ENCODE measurements at regions not wholly inside any gene's neighbourhood (a gene's known extent, or its start where the extent isn't known, plus 50 kb on each side); places are given as distances from the start of the nearest gene placed in this dataset.

GRCh38 chr2:78549766-78550165 lies 475.7 kb upstream of the REG3G start:
- no peak for TF ChIP-seq CTCF (IDR thresholded peaks at IDR 0.05; ENCODE audit: unreplicated experiment)
- no peaks in the 10 kb centered on the region for H3K27me3 Mint-ChIP-seq
- DNase-seq (ENCODE audit: low spot score, unreplicated experiment): no peak
- H3K27ac Mint-ChIP-seq: no peak overlapping the region
- no peak overlapping the region for H3K4me3 Mint-ChIP-seq (ENCODE audit: low read depth)
- H3K9me3 Mint-ChIP-seq (ENCODE audit: low read depth): no peaks in the 10 kb centered on the region
- H3K36me3 Mint-ChIP-seq (ENCODE audit: insufficient read depth): no peaks in the 10 kb centered on the region
- H3K4me1 Mint-ChIP-seq (ENCODE audit: low read depth): no peaks in the 10 kb centered on the region

GRCh38 chr2:78553866-78554647 lies 471.4 kb upstream of the REG3G start:
- Mint-ChIP-seq H3K27me3 (no peaks in the 10 kb centered on the region), H3K4me1 (ENCODE audit: low read depth) (no peaks in the 10 kb centered on the region), H3K9me3 (ENCODE audit: low read depth) (peaks cover 12% of the 10 kb centered on the region), H3K27ac (no peak overlapping the region), H3K36me3 (ENCODE audit: insufficient read depth) (no peaks in the 10 kb centered on the region), H3K4me3 (ENCODE audit: low read depth) (no peak overlapping the region)
- DNase-seq (ENCODE audit: low spot score, unreplicated experiment): no peak
- TF ChIP-seq CTCF (IDR thresholded peaks at IDR 0.05; ENCODE audit: unreplicated experiment): no peak

DNA sequence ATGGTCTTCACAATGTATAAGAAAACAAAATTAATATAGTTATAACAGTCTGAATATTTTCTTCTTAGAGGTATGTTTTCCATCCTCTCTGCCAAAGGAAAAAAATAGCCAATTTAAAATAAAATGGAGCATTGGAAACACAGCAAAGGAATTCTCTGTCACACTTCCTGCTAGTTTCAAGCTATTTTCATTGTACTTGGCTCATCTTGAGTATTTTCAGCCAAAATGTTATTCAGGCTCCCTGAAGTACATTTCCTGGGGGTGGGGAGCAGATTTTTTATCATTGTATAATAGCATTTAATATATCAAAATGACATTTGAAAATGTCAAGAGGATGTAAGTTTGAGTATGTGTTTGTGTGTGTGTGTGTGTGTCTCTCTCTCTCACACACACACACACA lies 463.6 kb upstream of the REG3G start:
- Mint-ChIP-seq H3K4me1 (ENCODE audit: low read depth) (no peaks in the 10 kb centered on the region), H3K36me3 (ENCODE audit: insufficient read depth) (no peaks in the 10 kb centered on the region), H3K4me3 (ENCODE audit: low read depth) (no peak overlapping the region), H3K27me3 (no peaks in the 10 kb centered on the region), H3K9me3 (ENCODE audit: low read depth) (no peaks in the 10 kb centered on the region), H3K27ac (no peak overlapping the region)
- TF ChIP-seq CTCF (IDR thresholded peaks at IDR 0.05; ENCODE audit: unreplicated experiment): no peak
- no peak for DNase-seq (ENCODE audit: low spot score, unreplicated experiment)

GRCh38 chr2:78564666-78565065 lies 460.8 kb upstream of the REG3G start:
- no peaks in the 10 kb centered on the region for H3K27me3 Mint-ChIP-seq
- DNase-seq (ENCODE audit: low spot score, unreplicated experiment): no peak
- H3K4me3 Mint-ChIP-seq (ENCODE audit: low read depth): no peak overlapping the region
- no peak overlapping the region for H3K27ac Mint-ChIP-seq
- H3K36me3 Mint-ChIP-seq (ENCODE audit: insufficient read depth): no peaks in the 10 kb centered on the region
- H3K4me1 Mint-ChIP-seq (ENCODE audit: low read depth): no peaks in the 10 kb centered on the region
- no peaks in the 10 kb centered on the region for H3K9me3 Mint-ChIP-seq (ENCODE audit: low read depth)
- no peak for TF ChIP-seq CTCF (IDR thresholded peaks at IDR 0.05; ENCODE audit: unreplicated experiment)

GRCh38 chr2:78568782-78569373 lies 456.6 kb upstream of the REG3G start:
- Mint-ChIP-seq H3K4me3 (ENCODE audit: low read depth) (no peak overlapping the region), H3K27me3 (no peaks in the 10 kb centered on the region), H3K27ac (no peak overlapping the region), H3K36me3 (ENCODE audit: insufficient read depth) (no peaks in the 10 kb centered on the region), H3K4me1 (ENCODE audit: low read depth) (no peaks in the 10 kb centered on the region), H3K9me3 (ENCODE audit: low read depth) (no peaks in the 10 kb centered on the region)
- no peak for TF ChIP-seq CTCF (IDR thresholded peaks at IDR 0.05; ENCODE audit: unreplicated experiment)
- DNase-seq (ENCODE audit: low spot score, unreplicated experiment): no peak
